ENCODE measurements at regions not wholly inside any gene's neighbourhood (a gene's known extent, or its start where the extent isn't known, plus 50 kb on each side); places are given as distances from the start of the nearest gene placed in this dataset.

GRCh38 chr2:5412001-5412400 is 280.2 kb upstream of the SOX11 start:
- TF ChIP-seq POLR2A (IDR thresholded peaks at IDR 0.05), result no peak
- TF ChIP-seq CTCF (IDR thresholded peaks at IDR 0.05), result no peak

Data from breast epithelium (tissue), 3 donors.